ENCODE measurements at regions not wholly inside any gene's neighbourhood (a gene's known extent, or its start where the extent isn't known, plus 50 kb on each side); places are given as distances from the start of the nearest gene placed in this dataset.
"Not testable (repeated sequence)": the region's sequence is repeated elsewhere in the genome, so short reads cannot be mapped to it uniquely, and the experiment has no call there.

DNA sequence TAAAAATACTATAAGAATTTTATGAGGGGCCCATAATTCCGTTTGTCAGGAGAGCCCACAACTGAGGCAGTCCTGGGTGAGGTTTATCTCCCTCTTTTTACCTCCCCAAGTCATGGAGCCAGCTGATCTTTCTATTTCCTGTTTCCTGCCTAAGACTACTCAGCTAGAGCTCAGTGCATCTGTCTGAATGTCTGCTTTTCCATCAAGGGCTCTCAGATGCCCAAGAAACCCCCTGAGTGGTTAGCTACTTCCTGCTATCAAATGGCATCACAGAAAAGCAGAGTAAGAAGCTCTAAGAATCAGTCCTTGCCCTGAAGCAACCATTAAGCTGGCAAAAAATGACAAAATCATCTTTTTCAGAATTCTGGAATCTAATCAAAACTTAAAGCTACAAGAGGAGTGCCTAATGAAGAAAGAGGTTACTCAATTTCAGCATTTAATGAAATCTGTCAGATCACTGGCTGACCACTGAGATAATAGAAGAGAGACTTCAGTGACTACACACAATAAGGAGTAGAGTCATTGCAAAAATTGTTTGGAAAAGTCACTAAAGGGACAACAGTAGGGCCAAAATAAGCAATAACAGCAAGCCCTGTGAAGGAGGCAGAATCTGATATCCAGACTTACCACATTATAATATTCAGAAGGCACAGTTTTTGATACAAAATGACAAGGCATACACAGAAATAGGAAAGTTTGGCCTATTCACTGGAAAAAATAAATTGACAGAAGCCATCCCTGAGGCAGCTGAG is 150.1 kb downstream of the CYB561 start:
- no peak for DNase-seq

GRCh38 chr17:63298916-63299315 is 147.2 kb downstream of the CYB561 start:
- not testable (repeated sequence) for DNase-seq

GRCh38 chr17:63304704-63305261 is 141.3 kb downstream of the CYB561 start:
- DNase-seq, result no peak

DNA sequence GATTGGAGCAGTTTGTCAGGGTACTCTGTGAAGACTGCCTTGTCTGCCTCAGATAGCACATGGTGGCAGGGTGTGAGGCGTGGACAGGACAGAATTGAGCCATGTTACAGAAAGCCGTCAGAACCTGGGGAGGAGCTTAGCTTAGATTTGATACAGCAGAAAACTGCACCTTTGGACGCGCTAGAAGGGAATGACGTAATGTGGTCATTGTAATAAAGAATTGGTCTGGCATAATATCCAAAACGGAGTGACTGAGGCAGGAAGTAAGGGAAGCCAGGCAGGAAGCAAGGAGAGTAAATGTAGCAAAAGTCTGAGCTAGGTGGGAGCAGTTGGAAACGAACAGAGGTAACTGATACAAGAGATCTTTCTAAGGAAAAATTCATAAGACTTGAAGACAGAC is 140.2 kb downstream of the CYB561 start:
- DNase-seq, result no peak

- DNase-seq, result no peak
Observed at GRCh38 chr17:63306855-63307254, 139.3 kb downstream of the CYB561 start.

DNA sequence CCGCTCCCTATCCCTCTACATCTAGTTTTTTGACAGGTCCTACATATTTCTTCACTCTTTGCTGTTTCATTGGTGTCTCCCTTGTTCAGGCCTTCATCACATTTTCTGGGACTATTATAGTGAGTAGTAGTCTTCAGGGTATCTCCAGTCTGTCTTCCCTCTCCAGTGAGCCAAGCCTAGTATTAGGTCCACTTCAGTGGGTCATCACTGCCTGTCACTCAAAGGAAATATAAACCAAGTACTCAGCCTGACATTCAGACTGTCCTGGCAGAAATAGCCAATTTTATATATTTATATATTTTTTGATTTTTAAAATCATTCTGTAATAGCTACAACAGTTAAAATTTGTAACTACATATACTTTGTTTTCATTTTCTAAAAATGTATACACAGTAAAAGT is 137.8 kb downstream of the CYB561 start:
- no peak for DNase-seq

DNA sequence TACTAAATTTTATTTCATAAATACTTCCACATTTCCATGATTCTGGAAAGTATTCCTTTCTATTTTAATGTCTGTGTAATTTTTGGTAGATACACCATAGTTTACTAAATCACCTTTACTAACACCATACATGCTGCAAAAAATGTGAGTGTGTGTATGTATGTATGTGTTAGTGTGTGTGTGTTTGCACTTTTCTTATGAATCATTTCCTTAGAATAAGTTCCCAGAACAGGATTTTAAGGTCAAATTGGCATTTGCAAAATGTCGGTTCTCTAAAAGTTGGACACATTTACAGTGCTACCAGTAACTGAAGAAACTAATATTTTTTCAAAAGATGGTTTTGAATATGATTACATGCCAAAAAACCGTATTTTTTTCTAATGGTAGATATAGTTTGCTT is 137.1 kb downstream of the CYB561 start:
- peak; percentile 17 for DNase-seq

GRCh38 chr17:63311416-63311937 is 134.6 kb downstream of the CYB561 start:
- peak; percentile 28 for DNase-seq

DNA sequence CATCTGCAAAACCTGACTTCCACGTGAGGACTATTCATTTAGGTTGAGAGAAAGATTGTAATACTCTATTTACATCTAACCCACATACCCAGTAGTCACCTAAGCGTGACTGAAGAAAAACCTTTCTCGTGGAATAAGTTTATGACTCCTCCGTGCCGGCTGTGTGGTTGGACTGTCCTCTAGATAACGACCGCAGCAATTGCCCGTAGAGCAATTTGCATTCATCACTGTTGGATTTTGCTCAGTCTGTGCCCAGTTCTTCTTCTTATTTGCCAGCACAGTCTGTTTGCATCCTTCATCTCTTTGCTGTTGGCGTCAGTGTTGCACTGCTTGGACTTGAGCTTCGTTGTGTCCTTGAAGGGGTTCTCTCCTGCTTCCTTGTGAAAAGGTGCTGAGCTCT is 131.3 kb downstream of the CYB561 start:
- DNase-seq, result no peak

- no peak for DNase-seq
Observed at GRCh38 chr17:63316100-63316499, 130.0 kb downstream of the CYB561 start.

- DNase-seq, result no peak
Observed at GRCh38 chr17:63317166-63317840, 128.8 kb downstream of the CYB561 start.

DNA sequence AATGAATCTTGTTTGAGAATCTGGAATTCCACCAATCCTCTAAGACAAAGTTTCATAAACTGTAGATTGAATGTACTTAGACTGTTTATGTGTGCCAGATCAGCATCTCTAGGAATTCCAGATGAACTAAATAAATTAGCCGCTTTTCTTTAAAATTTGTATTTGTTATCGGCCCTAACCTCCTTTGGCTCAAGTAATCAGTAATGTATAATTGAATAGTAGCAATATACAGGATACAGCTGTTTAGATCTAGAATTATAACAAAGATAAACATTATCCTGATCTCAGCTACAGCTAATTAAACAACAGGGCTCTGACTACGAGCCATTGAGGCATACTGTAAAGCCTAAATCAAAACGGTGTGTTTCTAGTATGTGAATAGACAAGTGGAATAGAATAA is 120.3 kb downstream of the CYB561 start:
- no peak for DNase-seq

GRCh38 chr17:63329876-63330275 is 116.2 kb downstream of the CYB561 start:
- DNase-seq, result no peak

DNA sequence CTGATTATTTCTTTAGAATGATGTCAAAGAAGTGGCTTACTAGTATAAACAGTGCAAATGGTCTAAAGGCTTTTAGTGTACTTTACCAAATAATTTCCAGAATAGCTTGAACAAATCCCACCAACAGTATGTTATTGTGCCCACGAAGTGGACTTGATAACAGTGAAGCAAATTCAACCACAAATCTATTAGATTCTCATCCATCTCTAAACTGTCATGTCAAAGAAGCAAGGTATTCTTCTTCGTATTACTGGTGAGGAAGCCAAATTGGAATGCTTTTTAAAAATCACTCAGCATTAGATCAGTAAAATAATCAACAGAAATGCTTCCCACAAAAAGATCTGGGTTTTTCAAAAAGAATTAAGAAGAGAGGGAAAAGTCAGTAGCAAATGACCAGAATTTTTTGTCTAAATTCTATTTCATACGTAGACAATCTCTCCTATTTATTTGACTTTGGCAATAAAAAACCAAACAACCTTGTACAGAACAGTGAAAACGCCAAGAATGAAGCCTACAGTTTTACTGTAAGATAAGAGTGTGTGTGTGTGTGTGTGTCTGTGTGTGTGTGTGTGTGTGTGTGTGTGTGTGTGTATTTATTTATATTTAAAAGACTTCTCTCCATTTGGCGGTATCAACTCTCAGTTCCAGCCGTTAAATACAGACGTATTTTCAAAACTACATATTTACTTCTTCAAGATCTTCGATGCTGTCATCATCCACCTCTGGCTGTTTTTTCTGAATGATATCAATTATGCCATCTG is 114.6 kb downstream of the CYB561 start:
- no peak for DNase-seq

DNA sequence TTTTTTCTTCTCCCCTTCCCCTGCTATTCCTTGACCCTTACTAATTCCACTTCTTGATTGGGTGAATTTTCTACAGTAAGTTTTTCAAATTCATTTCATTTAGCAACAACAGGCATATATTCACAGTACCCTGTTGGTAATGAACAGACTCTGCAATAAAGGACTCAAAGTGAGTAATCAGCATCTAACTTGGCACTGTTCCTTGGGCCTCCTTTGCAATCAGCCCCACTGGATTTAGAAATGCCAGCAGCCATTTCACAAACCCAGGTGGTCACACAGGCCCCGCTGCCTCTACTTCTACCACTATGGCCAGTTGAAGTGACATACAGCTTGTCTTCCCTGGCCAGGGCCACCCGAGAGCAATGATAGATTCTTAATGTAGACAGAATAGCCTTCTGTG is 113.8 kb downstream of the CYB561 start:
- no peak for DNase-seq

GRCh38 chr17:63333869-63334268 is 112.2 kb downstream of the CYB561 start:
- no peak for DNase-seq

DNA sequence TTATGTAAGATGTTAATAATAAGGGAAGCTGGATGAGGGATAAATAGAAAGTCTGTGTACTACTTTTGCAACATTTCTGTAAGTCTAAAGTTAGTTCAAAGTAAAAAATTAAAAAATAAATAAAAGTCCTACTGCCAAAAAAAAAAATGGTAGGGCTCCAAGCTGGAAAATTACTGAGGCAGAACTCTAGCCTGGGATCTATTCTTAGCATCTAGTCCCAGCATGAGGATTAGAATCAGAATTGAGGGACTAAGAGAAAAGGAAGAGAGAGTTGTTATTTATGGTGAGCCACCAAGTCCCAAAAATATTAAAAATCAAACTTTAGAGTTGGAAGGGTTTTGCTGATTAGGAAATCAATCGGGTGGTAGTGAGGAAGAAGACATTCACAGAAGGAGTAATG is 110.3 kb downstream of the CYB561 start:
- DNase-seq, result no peak

DNA sequence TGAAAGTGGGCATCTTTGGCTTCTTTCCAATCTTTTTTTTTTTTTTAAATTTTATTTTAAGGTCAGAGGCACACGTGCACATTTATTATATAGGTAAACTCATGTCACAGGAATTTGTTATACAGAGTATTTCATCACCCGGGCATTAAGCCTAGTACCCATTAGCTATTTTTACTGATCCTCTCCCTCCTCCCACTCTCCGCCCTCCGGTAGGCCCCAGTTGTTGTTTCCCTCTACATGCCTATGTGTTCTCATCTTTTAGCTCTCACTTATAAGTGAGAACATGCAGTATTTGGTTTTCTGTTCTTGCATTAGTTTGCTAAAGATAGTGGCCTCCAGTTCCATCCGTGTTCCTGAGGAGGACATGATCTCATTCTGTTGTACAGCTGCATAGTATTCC is 108.5 kb downstream of the CYB561 start:
- no peak for DNase-seq

DNA sequence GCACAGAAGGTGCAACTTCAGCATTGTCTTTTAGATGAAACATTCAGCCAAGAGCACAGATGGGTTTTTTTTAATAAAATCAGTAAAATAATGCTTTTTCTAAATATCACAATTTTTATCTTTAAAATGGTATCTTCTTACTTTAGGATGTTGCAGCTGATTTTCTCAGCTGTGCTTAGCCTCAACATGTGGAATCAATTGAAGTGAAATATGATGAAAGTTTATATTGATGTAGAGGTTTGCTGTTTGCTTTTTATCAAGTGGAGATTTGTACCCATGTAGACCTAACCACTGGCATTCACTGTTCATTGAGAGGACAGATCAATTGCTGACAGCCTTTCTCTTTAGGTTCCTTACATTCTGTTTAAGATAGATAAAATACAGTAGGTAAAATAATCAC is 107.8 kb downstream of the CYB561 start:
- no peak for DNase-seq

DNA sequence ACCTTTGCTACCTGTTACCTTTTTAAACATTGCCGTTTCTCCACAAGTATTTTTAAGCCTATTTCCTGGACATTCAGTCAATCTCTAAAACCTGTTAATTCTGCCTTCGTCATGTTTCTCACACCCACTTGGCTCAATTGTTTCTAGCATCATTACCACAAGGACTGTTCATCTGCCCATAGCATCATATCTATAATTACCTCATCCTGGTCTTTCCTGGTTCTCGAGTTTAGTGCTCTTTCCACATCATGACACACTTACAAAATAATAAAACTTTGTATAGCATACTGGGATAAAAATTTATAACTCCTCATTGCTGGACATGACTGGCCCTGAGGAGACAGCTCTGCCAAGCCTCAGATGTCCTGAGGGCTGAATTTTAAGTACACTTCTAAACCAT is 104.8 kb downstream of the CYB561 start:
- no peak for DNase-seq

DNA sequence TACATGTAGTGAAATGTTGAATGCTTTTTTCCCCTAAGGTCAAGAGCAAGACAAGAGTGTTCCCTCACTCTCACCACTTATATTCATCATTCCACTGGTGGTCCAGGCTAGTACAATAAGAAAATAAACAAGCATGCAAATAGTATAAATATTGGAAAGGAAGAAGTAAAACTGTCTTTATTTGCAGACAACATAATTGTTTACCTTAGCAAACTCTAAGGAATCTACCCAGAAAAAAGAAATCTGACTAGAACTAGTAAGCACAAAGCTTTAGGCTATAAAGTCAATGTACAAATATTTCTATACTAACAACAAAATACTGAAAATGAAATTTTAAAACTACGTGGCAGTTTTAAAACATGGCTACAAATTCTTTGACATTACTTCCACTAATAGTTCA is 101.7 kb downstream of the CYB561 start:
- no peak for DNase-seq

DNA sequence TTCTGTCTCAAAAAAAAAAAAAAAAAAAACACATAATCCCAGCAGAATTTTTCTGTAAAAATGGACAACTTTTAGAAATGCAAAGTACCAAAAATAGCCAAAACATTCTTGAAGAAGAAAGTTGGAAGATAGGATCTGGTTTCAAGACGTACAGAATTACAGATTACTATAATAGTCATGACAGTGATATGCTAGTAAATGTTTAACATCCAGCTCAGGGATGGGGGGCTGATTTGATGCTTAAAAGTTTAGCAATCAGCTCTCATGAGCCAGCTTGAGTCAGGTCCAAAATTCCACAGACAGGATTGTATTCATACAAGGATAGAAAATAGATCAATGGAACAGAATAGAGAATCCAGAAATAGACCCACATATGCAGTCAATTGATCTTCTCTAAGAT is 100.5 kb downstream of the CYB561 start:
- no peak for DNase-seq

- no peak for DNase-seq
Observed at GRCh38 chr17:63347475-63347874, 98.6 kb downstream of the CYB561 start.

All from activated CD4-positive, alpha-beta T cell treated with anti-CD3 and anti-CD28 coated beads, Interleukin-10, Interleukin-2, amounts not matched to agents 100 ng/mL and 50 ng/mL, durations not matched to agents 16 hours and 8 hours (primary cell).